Osteoblast (primary cell): ENCODE measurements at regions not wholly inside any gene's neighbourhood (a gene's known extent, or its start where the extent isn't known, plus 50 kb on each side); places are given as distances from the start of the nearest gene placed in this dataset.

Source experiments
- DNase-seq: peaks from one replicate; pipeline ENCODE4 v3.0.0; 2011; ENCODE audit warnings: low spot score, mixed read lengths; ENCODE audit not compliant: insufficient read length; ENCODE audit errors: missing footprints
- H2AFZ ChIP-seq: 2 replicates; pipeline ENCODE4 v1.6.0; 2011; ENCODE audit warnings: mild to moderate bottlenecking, low read length
- H3K27ac ChIP-seq: 2 replicates; pipeline ENCODE4 v1.5.1; 2011; ENCODE audit warnings: mild to moderate bottlenecking, low read depth, low read length, moderate library complexity
- H3K27me3 ChIP-seq: 2 replicates; pipeline ENCODE4 v1.6.0; 2012; ENCODE audit warnings: mild to moderate bottlenecking, control low read depth, inconsistent platforms, low read length, moderate library complexity; ENCODE audit not compliant: insufficient read depth
- H3K36me3 ChIP-seq: 2 replicates; pipeline ENCODE4 v1.5.1; 2011; ENCODE audit warnings: mild to moderate bottlenecking, low read length, control low read depth, moderate library complexity; ENCODE audit not compliant: insufficient read depth
- H3K4me1 ChIP-seq: 2 replicates; pipeline ENCODE4 v1.5.1; 2011; ENCODE audit warnings: mild to moderate bottlenecking, low read length, control low read depth, moderate library complexity; ENCODE audit not compliant: insufficient read depth
- H3K4me2 ChIP-seq: 2 replicates; pipeline ENCODE4 v1.6.0; 2011; ENCODE audit warnings: mild to moderate bottlenecking, low read length; ENCODE audit not compliant: insufficient read depth
- H3K4me3 ChIP-seq: fragments of 200-600 bp; sonication (generic); 3 replicates; pipeline ENCODE4 v1.5.1; 2012; ENCODE audit warnings: mild to moderate bottlenecking, low read length, inconsistent platforms; ENCODE audit not compliant: insufficient read depth
- H3K79me2 ChIP-seq: 2 replicates; pipeline ENCODE4 v1.6.0; 2012; ENCODE audit warnings: mild to moderate bottlenecking, low read length, control low read depth, inconsistent platforms; ENCODE audit not compliant: insufficient read depth
- H3K9me3 ChIP-seq: 2 replicates; pipeline ENCODE4 v1.5.1; 2011; ENCODE audit warnings: low read depth, low read length, control low read depth
- H4K20me1 ChIP-seq: 2 replicates; pipeline ENCODE4 v1.6.0; 2012; ENCODE audit warnings: mild to moderate bottlenecking, low read length, control low read depth; ENCODE audit not compliant: insufficient read depth
- CTCF ChIP-seq: IDR thresholded peaks from 2 replicates; pipeline ENCODE4 v1.5.1; 2011; ENCODE audit warnings: mild to moderate bottlenecking, low read depth, low read length, moderate library complexity; ENCODE audit errors: extremely low read depth

GRCh38 chr9:23314247-23314646 is 511.8 kb downstream of the ELAVL2 start:
- H3K4me1 ChIP-seq: no peaks in the 10 kb centered on the region
- H3K4me2 ChIP-seq: no peak overlapping the region
- TF ChIP-seq CTCF: no peak
- no peak for DNase-seq
- H3K27ac ChIP-seq: no peak overlapping the region
- H3K27me3 ChIP-seq: no peaks in the 10 kb centered on the region
- H3K9me3 ChIP-seq: no peaks in the 10 kb centered on the region
- no peaks in the 10 kb centered on the region for H3K36me3 ChIP-seq
- no peak overlapping the region for H2AFZ ChIP-seq
- H3K79me2 ChIP-seq: no peaks in the 10 kb centered on the region
- H4K20me1 ChIP-seq: no peaks in the 10 kb centered on the region
- no peak overlapping the region for H3K4me3 ChIP-seq

GRCh38 chr9:23319092-23319491 is 506.9 kb downstream of the ELAVL2 start:
- TF ChIP-seq CTCF: no peak
- Histone ChIP-seq H3K27me3 (no peaks in the 10 kb centered on the region), H2AFZ (no peak overlapping the region), H3K4me3 (no peak overlapping the region), H3K36me3 (no peaks in the 10 kb centered on the region), H3K27ac (no peak overlapping the region), H4K20me1 (no peaks in the 10 kb centered on the region), H3K4me1 (no peaks in the 10 kb centered on the region), H3K4me2 (no peak overlapping the region), H3K79me2 (no peaks in the 10 kb centered on the region), H3K9me3 (no peaks in the 10 kb centered on the region)
- DNase-seq: no peak

- H2AFZ ChIP-seq: no peak overlapping the region
- H4K20me1 ChIP-seq: no peaks in the 10 kb centered on the region
- no peaks in the 10 kb centered on the region for H3K4me1 ChIP-seq
- no peak overlapping the region for H3K27ac ChIP-seq
- H3K4me2 ChIP-seq: no peak overlapping the region
- DNase-seq: no peak
- no peaks in the 10 kb centered on the region for H3K9me3 ChIP-seq
- H3K4me3 ChIP-seq: no peak overlapping the region
- no peaks in the 10 kb centered on the region for H3K79me2 ChIP-seq
- no peaks in the 10 kb centered on the region for H3K27me3 ChIP-seq
- TF ChIP-seq CTCF: no peak
- H3K36me3 ChIP-seq: no peaks in the 10 kb centered on the region
Measured at GRCh38 chr9:23321049-23321448, 505.0 kb downstream of the ELAVL2 start.

GRCh38 chr9:23322392-23322791 is 503.6 kb downstream of the ELAVL2 start:
- no peaks in the 10 kb centered on the region for H3K36me3 ChIP-seq
- no peaks in the 10 kb centered on the region for H3K27me3 ChIP-seq
- H3K4me2 ChIP-seq: no peak overlapping the region
- H3K4me1 ChIP-seq: no peaks in the 10 kb centered on the region
- H3K79me2 ChIP-seq: no peaks in the 10 kb centered on the region
- no peak overlapping the region for H3K4me3 ChIP-seq
- H4K20me1 ChIP-seq: no peaks in the 10 kb centered on the region
- TF ChIP-seq CTCF: no peak
- H3K9me3 ChIP-seq: no peaks in the 10 kb centered on the region
- no peak overlapping the region for H3K27ac ChIP-seq
- no peak overlapping the region for H2AFZ ChIP-seq
- DNase-seq: no peak
